Effector memory CD8-positive, alpha-beta T cell (primary cell): ENCODE measurements at regions not wholly inside any gene's neighbourhood (a gene's known extent, or its start where the extent isn't known, plus 50 kb on each side); places are given as distances from the start of the nearest gene placed in this dataset.
A peak's percentile ranks its signal among the peaks of the same experiment; 100 is the strongest.
"Not testable (repeated sequence)": the region's sequence is repeated elsewhere in the genome, so short reads cannot be mapped to it uniquely, and the experiment has no call there.

Experiments used
- ATAC-seq: fragments of 150-1000 bp; cut with Tn5 transposase; replicated peaks from 2 replicates; pipeline ENCODE4 v1.10.0; 2021; ENCODE audit warnings: mild to moderate bottlenecking, moderate library complexity
- DNase-seq, 3 experiments: peaks; one replicate each; pipeline ENCODE4 v3.0.0; 2021
- H3K27ac Mint-ChIP-seq, 2 donors: one replicate each; pipeline ENCODE4 v1.8.0; 2022; ENCODE audit warnings: mild to moderate bottlenecking in 2 of 2, mixed read lengths in 2 of 2, moderate library complexity in 2 of 2
- H3K27me3 Mint-ChIP-seq, 2 donors: one replicate each; pipeline ENCODE4 v1.8.0; 2022; ENCODE audit warnings: mixed read lengths in 2 of 2
- H3K36me3 Mint-ChIP-seq: one replicate; pipeline ENCODE4 v1.8.0; 2022; ENCODE audit warnings: mild to moderate bottlenecking, moderate library complexity, mixed read lengths; ENCODE audit not compliant: insufficient read depth
- H3K4me1 Mint-ChIP-seq, 2 donors: one replicate each; pipeline ENCODE4 v1.8.0; 2022; ENCODE audit warnings: low read depth in 2 of 2, mixed read lengths in 2 of 2
- H3K4me3 Mint-ChIP-seq, 2 donors: one replicate each; pipeline ENCODE4 v1.8.0; 2022; ENCODE audit warnings: mild to moderate bottlenecking in 2 of 2, mixed read lengths in 2 of 2, moderate library complexity in 2 of 2
- H3K9me3 Mint-ChIP-seq, 2 donors: one replicate each; pipeline ENCODE4 v1.8.0; 2022; ENCODE audit warnings: mixed read lengths in 2 of 2

DNA sequence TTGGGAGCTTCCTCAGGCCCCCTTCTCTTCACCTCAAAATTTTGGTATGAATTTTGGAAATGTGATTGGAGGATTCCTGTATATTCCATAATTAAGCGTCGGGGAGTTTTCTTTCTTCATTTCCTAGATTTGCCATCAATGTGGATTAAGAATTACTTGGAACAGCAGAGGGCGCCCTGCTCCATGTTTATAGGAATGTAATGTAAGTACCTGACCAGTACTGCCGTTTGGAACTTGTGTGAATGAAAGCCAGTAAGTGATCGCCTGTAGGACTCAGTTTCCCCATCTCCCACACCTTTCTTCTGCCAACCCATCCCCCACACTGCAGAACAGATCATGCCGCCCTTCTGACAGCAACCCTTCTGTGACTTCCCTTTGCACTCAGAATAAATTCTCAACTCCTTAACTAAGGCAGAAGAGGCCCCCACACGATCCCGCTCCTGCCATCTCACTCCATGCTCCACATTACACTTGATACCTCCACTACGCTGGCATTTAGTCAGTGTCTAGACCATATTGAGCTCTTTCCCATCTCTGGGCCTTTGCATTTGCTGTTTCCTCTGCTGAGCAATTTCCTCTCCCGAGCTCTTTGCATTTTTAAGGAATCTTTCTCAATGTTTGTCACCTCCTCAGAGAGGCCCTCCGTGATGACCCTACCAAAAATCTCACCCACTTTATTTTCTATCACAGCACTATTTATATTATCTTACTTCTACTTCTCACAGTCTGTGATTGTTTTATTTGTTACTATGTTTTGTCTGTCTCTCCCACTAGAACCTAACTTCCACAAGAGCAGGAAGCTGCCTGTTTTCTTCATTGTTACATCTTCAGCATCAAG is 79.5 kb upstream of the HTR4 start:
- Mint-ChIP-seq H3K4me3 (no peak overlapping the region), H3K27ac (no peak overlapping the region), H3K4me1 (peaks cover 13 to 19% of the 10 kb centered on the region in 2 donors), H3K9me3 (no peaks in the 10 kb centered on the region), H3K36me3 (peaks cover 5% of the 10 kb centered on the region), H3K27me3 (peaks cover 6 to 12% of the 10 kb centered on the region in 2 donors)
- peak; percentile 72 to 78 (median 72) for DNase-seq
- peak; percentile 38 for ATAC-seq

DNA sequence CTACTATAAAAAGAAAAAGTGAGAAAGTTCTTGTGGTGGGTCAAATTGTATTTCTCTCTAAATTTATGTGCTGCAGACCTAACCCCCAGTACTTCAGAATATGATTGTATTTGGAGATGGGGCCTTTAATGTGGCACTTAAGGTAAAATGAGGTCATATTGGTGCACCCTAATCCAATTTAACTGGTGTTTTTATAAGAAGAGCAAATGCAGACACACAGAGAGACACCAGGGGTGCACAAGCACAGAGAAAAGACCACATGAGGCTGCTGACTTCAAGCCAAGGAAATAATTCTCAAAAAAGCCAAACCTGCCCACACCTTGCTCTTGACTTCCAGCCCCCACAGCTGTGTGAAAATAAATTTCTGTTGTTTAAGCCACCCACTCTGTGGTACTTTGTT is 80.2 kb upstream of the HTR4 start:
- DNase-seq = no peak
- Mint-ChIP-seq H3K4me1 (peaks cover 13 to 19% of the 10 kb centered on the region in 2 donors), H3K4me3 (no peak overlapping the region), H3K27me3 (peaks cover 6 to 19% of the 10 kb centered on the region in 2 donors), H3K36me3 (peaks cover 5% of the 10 kb centered on the region), H3K27ac (no peak overlapping the region), H3K9me3 (no peaks in the 10 kb centered on the region)
- ATAC-seq = no peak

DNA sequence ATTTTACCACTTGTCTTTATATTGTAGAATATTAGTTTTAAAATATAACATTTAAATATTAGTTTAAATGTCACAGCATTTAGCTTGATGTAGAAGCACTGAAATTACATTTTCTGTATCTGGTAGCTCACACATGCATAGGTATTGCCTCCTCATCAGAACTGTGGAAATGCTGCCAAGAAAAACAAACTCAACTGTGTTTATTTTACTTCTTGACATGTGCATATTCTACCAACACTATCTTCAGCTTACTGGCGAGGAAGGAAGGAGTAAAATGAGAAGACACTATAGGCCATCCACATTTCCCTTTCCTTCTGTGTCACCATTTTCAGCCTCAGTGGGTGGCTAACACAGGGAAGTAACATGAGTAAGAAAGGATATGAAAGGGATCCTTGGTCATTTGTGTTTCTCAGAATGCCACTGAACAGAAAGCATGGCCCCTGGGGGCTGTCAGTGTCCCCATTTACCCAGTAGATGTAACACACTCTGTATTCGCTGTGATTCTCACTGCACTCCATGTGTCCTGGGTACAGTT is 81.0 kb upstream of the HTR4 start:
- Mint-ChIP-seq H3K36me3 (peaks cover 7% of the 10 kb centered on the region), H3K27ac (no peak overlapping the region), H3K4me1 (peaks cover 13 to 19% of the 10 kb centered on the region in 2 donors), H3K27me3 (peaks cover 9 to 27% of the 10 kb centered on the region in 2 donors), H3K9me3 (no peaks in the 10 kb centered on the region), H3K4me3 (no peak overlapping the region)
- no peak for ATAC-seq
- no peak for DNase-seq

DNA sequence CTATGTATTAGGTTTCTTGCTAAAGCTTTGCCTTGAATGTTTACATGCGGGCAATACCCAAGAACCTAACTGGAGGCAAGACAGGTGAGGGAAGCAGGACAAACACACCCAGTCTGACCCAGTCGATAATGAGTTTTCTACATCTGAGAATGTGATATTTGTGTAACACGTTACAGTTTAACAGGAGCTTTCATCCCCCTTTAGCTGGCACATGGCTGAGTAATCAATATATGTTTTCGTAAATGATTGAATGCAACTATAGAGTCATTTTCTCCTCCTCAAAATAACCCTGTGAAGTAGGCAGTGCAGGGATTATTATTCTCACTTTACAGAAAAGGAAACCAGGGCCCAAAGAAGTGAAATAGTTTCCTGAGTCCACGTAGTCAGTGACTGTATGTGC is 84.7 kb upstream of the HTR4 start:
- H3K36me3 Mint-ChIP-seq = peaks cover 2% of the 10 kb centered on the region
- no peak overlapping the region for H3K27ac Mint-ChIP-seq
- no peak for ATAC-seq

DNA sequence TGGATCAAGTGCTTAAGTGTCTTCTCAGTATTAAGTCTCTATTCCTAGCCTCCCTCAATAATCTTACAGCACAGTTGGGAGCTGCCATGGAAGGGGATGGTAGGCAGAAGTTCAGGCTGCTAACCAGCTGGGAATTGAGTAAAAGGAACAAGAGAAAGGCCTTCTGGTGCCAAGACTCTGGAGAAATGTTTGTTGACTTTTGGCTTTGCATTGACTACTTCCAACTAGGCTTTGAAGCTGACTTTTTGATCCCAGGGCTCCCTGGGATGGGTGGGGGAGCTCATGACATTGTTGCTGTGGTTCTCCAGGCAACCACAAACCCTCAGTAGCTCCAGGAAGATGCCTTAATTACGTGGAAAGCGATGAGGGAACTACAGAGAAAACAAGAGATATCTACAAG is 85.2 kb upstream of the HTR4 start:
- no peak for DNase-seq
- peaks cover 0 to 3% of the 10 kb centered on the region in 2 donors for H3K4me1 Mint-ChIP-seq
- no peak overlapping the region for H3K4me3 Mint-ChIP-seq
- ATAC-seq = no peak
- H3K9me3 Mint-ChIP-seq = no peaks in the 10 kb centered on the region
- no peak overlapping the region for H3K27ac Mint-ChIP-seq
- H3K36me3 Mint-ChIP-seq = peaks cover 2% of the 10 kb centered on the region
- H3K27me3 Mint-ChIP-seq = peaks cover 17 to 43% of the 10 kb centered on the region in 2 donors

More for the DNA sequence above, 84.7 kb upstream of the HTR4 start:
- DNase-seq = no peak
- Mint-ChIP-seq H3K27me3 (peaks cover 17 to 43% of the 10 kb centered on the region in 2 donors), H3K4me3 (no peak overlapping the region), H3K4me1 (peaks cover 0 to 5% of the 10 kb centered on the region in 2 donors), H3K9me3 (no peaks in the 10 kb centered on the region)

DNA sequence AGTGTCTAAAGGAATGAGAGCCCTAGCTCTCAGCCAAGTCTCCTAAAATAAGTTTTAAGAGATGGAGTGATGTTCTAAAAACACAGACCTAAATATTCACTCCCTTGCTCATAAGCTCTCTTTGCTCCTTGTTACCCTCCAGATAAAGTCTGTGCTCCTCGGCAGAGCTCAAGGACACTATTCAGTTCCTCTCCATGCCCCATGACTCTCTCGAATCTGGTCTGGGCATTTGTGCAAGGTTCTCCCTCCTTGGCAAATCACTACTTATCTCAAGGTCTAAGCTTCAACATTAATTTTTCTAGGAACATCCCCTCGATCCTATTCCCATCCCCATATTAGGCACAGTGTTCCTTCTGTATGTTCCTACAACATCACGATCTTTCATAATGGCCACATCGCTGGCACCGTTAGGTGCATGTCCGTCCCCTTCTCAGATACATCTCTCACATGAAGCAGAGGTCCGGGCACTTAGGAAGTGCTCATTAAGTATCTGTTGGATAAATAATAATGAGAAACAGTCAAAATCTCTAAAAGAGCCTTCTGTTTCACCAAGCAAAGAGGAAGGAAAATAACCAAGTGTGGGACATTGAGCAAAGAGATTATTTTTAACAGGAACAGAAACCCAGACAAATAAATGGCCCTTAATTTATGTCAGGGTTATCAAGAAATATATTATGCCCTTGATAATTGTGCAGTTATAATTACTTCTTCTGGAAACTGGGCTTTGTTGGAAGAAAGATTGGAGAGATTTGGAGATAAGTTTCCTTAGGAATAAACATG is 85.9 kb upstream of the HTR4 start:
- Mint-ChIP-seq H3K4me1 (peaks cover 0 to 3% of the 10 kb centered on the region in 2 donors), H3K36me3 (peaks cover 2% of the 10 kb centered on the region), H3K4me3 (no peak overlapping the region), H3K27ac (no peak overlapping the region), H3K9me3 (no peaks in the 10 kb centered on the region), H3K27me3 (peaks cover 17 to 43% of the 10 kb centered on the region in 2 donors)
- DNase-seq (no peak), ATAC-seq (no peak)

DNA sequence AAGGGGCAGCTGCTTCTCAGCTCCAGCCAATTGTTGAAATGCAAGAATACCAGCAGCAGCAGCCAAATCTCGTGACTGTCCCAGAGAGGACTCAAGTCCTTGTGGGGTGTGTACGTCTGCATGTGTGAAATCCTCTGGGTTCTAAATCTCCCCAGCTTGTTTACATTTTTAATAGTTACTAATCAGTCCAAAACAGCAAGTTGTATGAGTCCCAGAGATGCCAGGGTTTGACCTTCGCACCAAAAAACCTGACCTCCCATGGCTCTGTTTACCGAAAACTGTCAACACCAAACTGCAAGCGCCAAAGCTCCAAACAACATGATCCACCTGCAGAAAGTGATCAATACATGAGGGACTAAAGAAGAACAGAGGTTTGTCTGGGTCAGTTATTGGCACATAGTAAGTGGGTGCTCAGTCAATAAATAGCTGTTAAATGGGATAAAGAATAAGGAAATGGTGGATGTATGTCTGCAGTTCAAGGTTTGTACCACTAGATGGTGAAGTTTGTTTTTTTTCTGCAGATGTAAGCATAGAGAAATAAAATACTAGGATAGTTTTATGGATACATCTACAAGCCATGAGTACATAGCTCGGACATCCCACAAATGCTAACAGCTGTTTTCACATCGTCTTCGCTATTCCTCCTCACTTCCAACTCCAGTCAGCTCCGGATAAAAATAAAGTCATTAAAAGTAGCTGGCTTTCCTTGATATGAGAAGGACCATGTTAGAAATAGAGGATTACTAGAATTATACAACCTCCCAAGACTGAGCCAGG is 85.3 kb upstream of the ADRB2 start:
- Mint-ChIP-seq H3K4me1 (peaks cover 0 to 3% of the 10 kb centered on the region in 2 donors), H3K27me3 (peaks cover 17 to 43% of the 10 kb centered on the region in 2 donors), H3K27ac (no peak overlapping the region), H3K4me3 (no peak overlapping the region), H3K36me3 (peaks cover 2% of the 10 kb centered on the region), H3K9me3 (no peaks in the 10 kb centered on the region)
- ATAC-seq (peak; percentile 63), DNase-seq (peak in 2 of 3 experiments; percentile 15 to 23)

DNA sequence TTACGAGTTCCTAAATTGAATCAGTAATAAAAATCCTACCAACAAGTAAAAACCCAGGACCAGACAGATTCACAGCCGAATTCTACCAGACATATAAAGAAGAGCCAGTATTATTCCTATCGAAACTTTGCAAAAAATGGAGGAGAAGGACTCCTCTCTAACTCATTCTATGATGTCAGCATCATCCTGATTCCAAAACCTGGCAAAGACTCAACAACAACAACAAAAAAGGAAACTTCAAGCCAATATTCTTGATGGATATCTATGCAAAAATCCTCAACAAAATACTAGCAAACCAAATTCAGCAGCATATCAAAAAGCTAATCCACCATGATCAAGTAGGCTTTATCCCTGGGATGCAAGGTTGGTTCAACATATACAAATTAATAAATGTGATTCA is 84.6 kb upstream of the ADRB2 start:
- H3K27ac Mint-ChIP-seq, H3K4me1 Mint-ChIP-seq, H3K9me3 Mint-ChIP-seq, H3K4me3 Mint-ChIP-seq, H3K36me3 Mint-ChIP-seq, ATAC-seq, DNase-seq: not testable (repeated sequence)
- H3K27me3 Mint-ChIP-seq = peaks cover 17 to 43% of the 10 kb centered on the region in 2 donors

DNA sequence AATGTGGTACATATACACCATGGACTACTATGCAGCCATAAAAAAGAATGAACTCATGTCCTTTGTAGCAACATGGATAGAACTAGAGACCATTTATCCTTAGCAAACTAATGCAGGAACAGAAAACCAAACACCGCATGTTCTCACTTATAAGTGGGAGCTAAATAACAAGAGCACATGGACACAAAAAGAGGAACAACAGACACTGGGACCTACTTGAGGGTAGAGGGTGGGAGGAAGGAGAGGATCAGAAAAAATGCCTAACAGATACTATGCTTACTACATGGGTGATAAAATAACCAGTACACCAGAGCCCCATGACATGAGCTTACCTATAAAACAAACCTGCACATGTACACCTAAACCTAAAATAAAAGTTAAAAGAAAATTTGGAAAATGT is 82.0 kb upstream of the ADRB2 start:
- not testable (repeated sequence) for DNase-seq, ATAC-seq

DNA sequence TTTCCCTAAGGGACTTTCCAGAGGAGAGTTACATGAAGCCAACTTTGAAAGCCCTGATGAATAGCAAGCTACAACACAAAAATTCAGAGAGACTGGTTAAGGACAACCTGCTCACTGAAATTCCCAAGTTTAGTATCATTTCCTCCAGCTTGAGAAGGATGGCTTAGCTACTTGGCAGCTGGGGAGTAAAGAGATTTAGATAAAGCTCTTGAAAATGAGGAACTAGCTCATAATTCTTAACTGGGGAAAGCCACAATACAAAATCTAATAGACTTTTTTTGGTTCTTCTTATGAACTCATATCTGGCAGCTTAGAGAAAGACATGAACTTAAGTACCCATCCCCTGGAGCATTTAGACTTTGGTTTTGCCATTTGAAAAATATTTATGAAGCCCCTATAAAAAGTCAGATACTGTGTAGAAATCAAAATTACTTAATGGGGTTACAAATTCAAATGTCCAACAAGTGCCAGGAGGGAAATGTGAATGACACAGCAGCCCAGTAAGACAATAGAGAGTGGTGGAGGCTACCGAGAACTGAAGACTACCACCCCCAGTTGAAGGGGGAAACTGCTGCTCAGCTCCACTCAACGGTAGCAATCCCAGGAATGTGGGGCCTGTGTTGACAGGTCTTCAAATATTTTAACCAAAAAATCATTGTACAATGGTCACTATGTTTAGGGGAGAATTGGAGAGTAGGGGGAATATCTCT is 79.4 kb upstream of the ADRB2 start:
- Mint-ChIP-seq H3K4me1 (no peaks in the 10 kb centered on the region), H3K9me3 (no peaks in the 10 kb centered on the region), H3K27ac (no peak overlapping the region), H3K27me3 (peaks cover 0 to 2% of the 10 kb centered on the region in 2 donors), H3K4me3 (no peak overlapping the region), H3K36me3 (no peaks in the 10 kb centered on the region)
- DNase-seq (no peak), ATAC-seq (no peak)

More for the DNA sequence above, 82.0 kb upstream of the ADRB2 start:
- not testable (repeated sequence) for H3K9me3 Mint-ChIP-seq, H3K36me3 Mint-ChIP-seq, H3K4me3 Mint-ChIP-seq, H3K27ac Mint-ChIP-seq, H3K4me1 Mint-ChIP-seq
- peaks cover 11 to 26% of the 10 kb centered on the region in 2 donors for H3K27me3 Mint-ChIP-seq

DNA sequence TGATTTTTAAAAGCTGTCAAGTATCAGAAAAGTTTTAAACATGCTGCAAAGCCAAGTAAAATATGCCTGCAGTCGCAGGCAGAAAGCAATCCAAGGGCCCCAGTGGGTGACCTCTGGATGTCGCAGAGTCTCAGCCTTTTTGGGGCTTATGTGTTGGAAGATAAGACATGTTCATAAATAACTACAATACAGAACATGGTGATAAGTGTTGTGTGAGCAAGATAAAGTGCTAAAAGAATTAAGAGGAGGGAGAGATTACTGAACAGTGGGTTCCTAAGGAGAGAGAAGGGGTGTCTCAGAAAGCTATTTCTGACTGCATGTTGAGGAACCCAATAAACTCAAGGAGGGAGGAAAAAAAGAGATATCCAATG is 78.9 kb upstream of the ADRB2 start:
- H3K27ac Mint-ChIP-seq = no peak overlapping the region
- H3K4me3 Mint-ChIP-seq = no peak overlapping the region
- H3K9me3 Mint-ChIP-seq = no peaks in the 10 kb centered on the region
- no peaks in the 10 kb centered on the region for H3K27me3 Mint-ChIP-seq
- no peaks in the 10 kb centered on the region for H3K36me3 Mint-ChIP-seq
- no peak for ATAC-seq
- no peak for DNase-seq
- no peaks in the 10 kb centered on the region for H3K4me1 Mint-ChIP-seq

DNA sequence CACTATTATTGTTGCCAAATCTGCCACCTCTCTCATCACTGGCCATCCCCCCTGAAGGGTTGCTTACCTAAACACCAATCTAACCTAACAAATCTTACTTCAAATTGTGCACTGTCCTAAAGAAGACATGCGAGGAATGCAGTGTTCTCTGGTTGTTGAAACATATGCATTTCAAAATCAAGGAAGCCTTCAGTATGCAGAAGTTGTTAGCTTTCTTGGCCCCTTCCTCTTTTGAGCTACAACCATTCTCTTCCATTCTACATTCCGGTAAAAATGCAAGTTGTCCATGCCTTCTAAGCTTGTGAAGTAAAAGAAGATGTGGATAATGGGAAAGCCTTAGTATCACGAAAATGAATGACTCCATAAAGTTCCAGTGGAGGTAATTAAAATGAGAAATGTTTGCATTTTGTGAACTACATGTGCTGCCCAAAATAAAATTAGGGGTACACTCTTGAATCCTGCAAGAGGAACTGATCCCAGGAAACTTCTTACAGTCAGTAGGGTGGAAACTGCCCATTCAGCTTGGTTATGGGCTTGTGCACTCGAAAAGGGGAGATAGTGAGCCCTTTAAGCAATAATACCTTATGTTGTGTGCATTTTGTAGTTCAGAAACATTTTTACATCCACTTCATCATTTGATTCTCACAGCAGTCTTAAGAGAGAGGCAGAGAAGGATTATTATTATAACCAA is 77.6 kb upstream of the ADRB2 start:
- H3K9me3 Mint-ChIP-seq = no peaks in the 10 kb centered on the region
- ATAC-seq = no peak
- H3K36me3 Mint-ChIP-seq = no peaks in the 10 kb centered on the region
- no peak for DNase-seq
- no peak overlapping the region for H3K27ac Mint-ChIP-seq
- no peak overlapping the region for H3K4me3 Mint-ChIP-seq
- H3K4me1 Mint-ChIP-seq = no peaks in the 10 kb centered on the region
- no peaks in the 10 kb centered on the region for H3K27me3 Mint-ChIP-seq
